Heart right ventricle (tissue), 16 donors: ENCODE measurements at regions not wholly inside any gene's neighbourhood (a gene's known extent, or its start where the extent isn't known, plus 50 kb on each side); places are given as distances from the start of the nearest gene placed in this dataset.

Source experiments
- ATAC-seq, 8 donors: fragments of 200-7000 bp; cut with Tn5 transposase; one replicate each; pipeline ENCODE4 v1.9.1; 2020; ENCODE audit warnings: mild to moderate bottlenecking in 8 of 8, moderate library complexity in 8 of 8, moderate number of reproducible peaks in 1 of 8
- DNase-seq, 2 donors: peaks; one replicate each; pipeline ENCODE4 v3.0.0-alpha.2; 2020
- H3K27ac ChIP-seq, 10 donors: fragments of 200-600 bp; sonication (generic) in 2 of 10; one replicate each; pipeline versions ENCODE4 v1.5.0 to v1.8.0; 2020 to 2022; ENCODE audit warnings: mild to moderate bottlenecking in 3 of 10
- H3K27me3 ChIP-seq, 7 donors: fragments of 200-600 bp; one replicate each; pipeline ENCODE4 v1.8.0; 2021 to 2022; ENCODE audit warnings: mild to moderate bottlenecking in 2 of 7
- H3K36me3 ChIP-seq, 9 donors: fragments of 200-600 bp; sonication (generic) in 1 of 9; one replicate each; pipeline versions ENCODE4 v1.5.0 to v1.8.0; 2020 to 2022; ENCODE audit warnings: mild to moderate bottlenecking in 2 of 9
- H3K4me1 ChIP-seq, 9 donors: fragments of 200-600 bp; sonication (generic) in 1 of 9; one replicate each; pipeline versions ENCODE4 v1.5.0 to v1.8.0; 2020 to 2022; ENCODE audit warnings: mild to moderate bottlenecking in 4 of 9
- H3K4me3 ChIP-seq, 10 donors: fragments of 200-600 bp; sonication (generic) in 2 of 10; one replicate each; pipeline versions ENCODE4 v1.5.0 to v1.8.0; 2020 to 2022; ENCODE audit warnings: mild to moderate bottlenecking in 7 of 10, moderate library complexity in 2 of 10
- H3K9me3 ChIP-seq, 11 donors: fragments of 200-600 bp in 10 of 11; sonication (generic) in 2 of 11; one replicate each; pipeline versions ENCODE4 v1.5.0 to v1.8.0; 2013 to 2022; ENCODE audit warnings: mild to moderate bottlenecking in 2 of 11, control low read depth in 1 of 11, moderate library complexity in 1 of 11
- CTCF ChIP-seq, 9 donors: fragments of 200-600 bp; sonication (generic) in 2 of 9; IDR thresholded peaks; one replicate each; pipeline versions ENCODE4 v1.5.0 to v1.8.0; 2021 to 2022; ENCODE audit warnings: antibody characterized with exemption in 9 of 9, mild to moderate bottlenecking in 5 of 9, moderate library complexity in 1 of 9
- WGBS, 2 donors: extraction: QIAGEN DNeasy Blood & Tissue Kit; methylation state at CpG; one replicate each; pipeline ENCODE4 v1.1.7; 2013; ENCODE audit warnings: inconsistent platforms in 1 of 2; 5-methylcytosine and 5-hydroxymethylcytosine counted together
- intact Hi-C, 10 donors: fragments of 100-400 bp; cut with DNase I; formaldehyde crosslinking; loops; one replicate each; pipeline versions ENCODE4 v1.11.1 to v1.14.2; 2022
- donor health status: Arrhythmogenic right ventricular cardiomyopathy.
- donor health status: ischemic (EF 13 %, LVEDD 7.1; RV severe dilation, severe dysfunction).
- donor health status: healthy with polysubstance abuse.
- donor health status: DM: no; HTN: yes; CAD: no.
- donor health status: DM: no; HTN: no; CAD: no.
- donor health status: ischemic (EF 25% LVEDD 6.9; RV normal size, moderate dysfunction).
- donor health status: ischemic (EF 25% LVEDD 5.7; RV mildly dilated, moderate dysfunction).
- donor health status: healthy.
- donor health status: DM: yes; HTN: yes; CAD: no.
- donor health status: Ischemic cardiomyopathy.
- donor health status: ischemic (EF 35%, LVEDD 5.7; RV mildly dilated, moderate dysfunction).
- donor health status: nonischemic (EF 11% LVEDD 7.7; RV severe dilation, severe dysfunction).
- donor health status: DM: yes; HTN: yes; CAD: no.
- donor health status: PGD.
- donor health status: ischemic (EF 29% LVEDD 5.4; RV normal size, mild dysfunction).
- donor health status: nonischemic (EF 23%, LVEDD 6.1; RV moderate dilation, normal function).

GRCh38 chr1:242731446-242731845, 206.9 kb upstream of the PLD5 start:
- H3K9me3 ChIP-seq, result peaks cover 0 to 12% (median 0%) of the 10 kb centered on the region in 11 donors
- intact Hi-C loops, result no loop called here
- H3K27ac ChIP-seq, result no peak overlapping the region
- ATAC-seq, result no peak
- no peak for DNase-seq
- no peak for TF ChIP-seq CTCF (IDR thresholded peaks at IDR 0.05)
- no peaks in the 10 kb centered on the region for H3K27me3 ChIP-seq
- H3K4me3 ChIP-seq, result no peak overlapping the region
- peaks cover 0 to 5% (median 0%) of the 10 kb centered on the region in 9 donors for H3K4me1 ChIP-seq
- no peaks in the 10 kb centered on the region for H3K36me3 ChIP-seq

- ATAC-seq, result no peak
- H3K27ac ChIP-seq, result no peak overlapping the region
- H3K4me1 ChIP-seq, result peaks cover 0 to 7% (median under 1%) of the 10 kb centered on the region in 9 donors
- H3K9me3 ChIP-seq, result peaks cover 0 to 16% (median 0%) of the 10 kb centered on the region in 11 donors
- no peaks in the 10 kb centered on the region for H3K36me3 ChIP-seq
- no peak for TF ChIP-seq CTCF (IDR thresholded peaks at IDR 0.05)
- no peak overlapping the region for H3K4me3 ChIP-seq
- H3K27me3 ChIP-seq, result no peaks in the 10 kb centered on the region
- WGBS, 2 donors, result 79 to 80% methylated on average over 4 of the region's 4 CpGs
- no peak for DNase-seq
- intact Hi-C loops, result no loop called here
Measured at GRCh38 chr1:242728696-242729095, 204.2 kb upstream of the PLD5 start.

GRCh38 chr1:242723044-242723716, 198.7 kb upstream of the PLD5 start:
- Histone ChIP-seq H3K4me3 (no peak overlapping the region), H3K9me3 (peaks cover 0 to 18% (median 0%) of the 10 kb centered on the region in 11 donors), H3K27ac (peak overlapping the region in 8 of 10 donors; percentile 28 to 82 (median 66)), H3K27me3 (no peaks in the 10 kb centered on the region), H3K36me3 (no peaks in the 10 kb centered on the region), H3K4me1 (peaks cover 0 to 27% (median 6%) of the 10 kb centered on the region in 9 donors)
- DNase-seq, result peak in 1 of 2 donors; percentile 12
- peak; percentile 45 to 97 (median 80) for ATAC-seq
- 64 to 70% methylated on average over 9 of the region's 9 CpGs for WGBS, 2 donors
- intact Hi-C loops, result no loop called here
- TF ChIP-seq CTCF (IDR thresholded peaks at IDR 0.05), result no peak

- H3K36me3 ChIP-seq, result no peaks in the 10 kb centered on the region
- ATAC-seq (no peak), DNase-seq (no peak)
- WGBS, 2 donors, result 82 to 87% methylated on average over 6 of the region's 6 CpGs
- no peaks in the 10 kb centered on the region for H3K27me3 ChIP-seq
- no peak overlapping the region for H3K27ac ChIP-seq
- intact Hi-C loops, result no loop called here
- H3K9me3 ChIP-seq, result peaks cover 0 to 9% (median 0%) of the 10 kb centered on the region in 11 donors
- no peak overlapping the region for H3K4me3 ChIP-seq
- peaks cover 0 to 22% (median 6%) of the 10 kb centered on the region in 9 donors for H3K4me1 ChIP-seq
- TF ChIP-seq CTCF (IDR thresholded peaks at IDR 0.05), result no peak
Measured at GRCh38 chr1:242718967-242719366, 194.5 kb upstream of the PLD5 start.
